ENCODE measurements at regions not wholly inside any gene's neighbourhood (a gene's known extent, or its start where the extent isn't known, plus 50 kb on each side); places are given as distances from the start of the nearest gene placed in this dataset.

DNA sequence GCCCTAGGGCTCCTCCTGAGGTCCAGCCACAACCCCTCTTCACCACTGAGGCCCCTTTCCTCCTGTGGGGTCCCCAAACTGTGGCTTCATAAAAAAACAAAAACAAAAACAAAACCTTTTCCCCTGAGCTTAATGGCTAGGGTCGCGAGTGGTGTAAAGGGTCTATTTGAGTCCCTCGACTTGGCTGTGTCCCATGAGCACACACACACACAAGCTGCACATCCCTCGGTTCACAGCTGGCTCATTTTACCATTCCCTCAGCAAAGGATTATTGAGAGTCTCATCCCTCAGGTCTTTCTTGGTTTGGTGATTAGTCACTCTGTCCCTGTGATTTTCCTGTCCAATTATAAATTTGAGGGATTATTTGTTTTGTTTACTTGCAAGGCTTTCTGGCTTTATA lies 206.1 kb upstream of the SASH1 start:
- ATAC-seq (no peak), DNase-seq (no peak)
- no peaks in the 10 kb centered on the region for H3K36me3 ChIP-seq (ENCODE audit: control insufficient read depth in 2 of 3, insufficient read depth in 3 of 3, low read length in 3 of 3)
- H3K27ac Mint-ChIP-seq = no peak overlapping the region
- peaks cover 0 to 7% (median 0%) of the 10 kb centered on the region in 3 experiments for H3K9me3 ChIP-seq (ENCODE audit: control insufficient read depth in 2 of 3, low read length in 3 of 3)
- peaks cover 0 to 18% (median 4%) of the 10 kb centered on the region in 11 donors for H3K9me3 Mint-ChIP-seq
- no peaks in the 10 kb centered on the region for H3K4me1 ChIP-seq (ENCODE audit: control insufficient read depth in 2 of 2, insufficient read depth in 2 of 2, low read length in 2 of 2)
- POLR2A ChIA-PET = no interaction called here
- no peak overlapping the region for H3K4me3 ChIP-seq (ENCODE audit: low read length)
- no peak overlapping the region for H3K4me3 Mint-ChIP-seq
- no peaks in the 10 kb centered on the region for H3K36me3 Mint-ChIP-seq
- H3K4me1 Mint-ChIP-seq = peaks cover 0 to 12% (median 8%) of the 10 kb centered on the region in 7 donors
- no peaks in the 10 kb centered on the region for H3K27me3 ChIP-seq (ENCODE audit: control insufficient read depth in 2 of 2, insufficient read depth in 2 of 2, low read length in 2 of 2)
- CTCF ChIA-PET = no interaction called here
- peaks cover 0 to 10% (median 5%) of the 10 kb centered on the region in 5 donors for H3K27me3 Mint-ChIP-seq
- intact Hi-C loops (cut with micrococcal nuclease) = no loop called here
- no peak overlapping the region for H3K27ac ChIP-seq (ENCODE audit: low read depth, low read length)

GRCh38 chr6:148137652-148138051 lies 205.0 kb upstream of the SASH1 start:
- Mint-ChIP-seq H3K9me3 (peaks cover 0 to 18% (median 4%) of the 10 kb centered on the region in 11 donors), H3K4me1 (peaks cover 0 to 12% (median 8%) of the 10 kb centered on the region in 7 donors), H3K4me3 (no peak overlapping the region), H3K27ac (no peak overlapping the region), H3K27me3 (peaks cover 0 to 10% (median 5%) of the 10 kb centered on the region in 5 donors), H3K36me3 (no peaks in the 10 kb centered on the region)
- ChIA-PET CTCF (interaction anchor here (1.5 kb wide), 1 partner anchor 28 kb away, joined by 4 read pairs; no protein-coding TSS in a partner anchor), POLR2A (no interaction called here)
- Histone ChIP-seq H3K27ac (ENCODE audit: low read depth, low read length) (no peak overlapping the region), H3K4me3 (ENCODE audit: low read length) (no peak overlapping the region), H3K36me3 (ENCODE audit: control insufficient read depth in 2 of 3, insufficient read depth in 3 of 3, low read length in 3 of 3) (no peaks in the 10 kb centered on the region), H3K27me3 (ENCODE audit: control insufficient read depth in 2 of 2, insufficient read depth in 2 of 2, low read length in 2 of 2) (no peaks in the 10 kb centered on the region), H3K9me3 (ENCODE audit: control insufficient read depth in 2 of 3, low read length in 3 of 3) (peaks cover 0 to 7% (median 0%) of the 10 kb centered on the region in 3 experiments), H3K4me1 (ENCODE audit: control insufficient read depth in 2 of 2, insufficient read depth in 2 of 2, low read length in 2 of 2) (no peaks in the 10 kb centered on the region)
- DNase-seq (no peak), ATAC-seq (no peak)
- intact Hi-C loops (cut with micrococcal nuclease) = no loop called here

DNA sequence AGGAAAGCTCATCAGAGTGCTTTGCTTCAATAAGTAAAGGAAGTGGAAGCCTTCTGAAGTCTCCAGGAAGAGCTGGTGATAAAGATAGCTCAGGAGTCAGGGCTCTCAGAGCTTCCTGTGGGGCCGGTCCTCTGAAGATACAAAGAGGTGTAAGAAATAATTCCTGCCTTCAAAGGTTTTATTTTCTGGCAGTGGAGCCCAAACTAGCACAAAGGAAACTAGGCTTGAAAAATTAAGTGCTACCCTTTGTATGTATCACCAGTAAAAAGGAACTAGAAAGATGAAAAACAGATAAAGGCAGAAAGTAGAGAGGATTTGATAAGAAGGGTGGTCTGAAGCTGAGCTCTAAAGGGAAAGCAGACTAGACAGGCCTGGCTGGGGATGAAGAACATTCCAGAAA lies 204.1 kb upstream of the SASH1 start:
- H3K9me3 Mint-ChIP-seq = peaks cover 0 to 18% (median 4%) of the 10 kb centered on the region in 11 donors
- peaks cover 0 to 7% (median 0%) of the 10 kb centered on the region in 3 experiments for H3K9me3 ChIP-seq (ENCODE audit: control insufficient read depth in 2 of 3, low read length in 3 of 3)
- H3K4me1 ChIP-seq (ENCODE audit: control insufficient read depth in 2 of 2, insufficient read depth in 2 of 2, low read length in 2 of 2) = no peaks in the 10 kb centered on the region
- H3K36me3 ChIP-seq (ENCODE audit: control insufficient read depth in 2 of 3, insufficient read depth in 3 of 3, low read length in 3 of 3) = no peaks in the 10 kb centered on the region
- H3K36me3 Mint-ChIP-seq = no peaks in the 10 kb centered on the region
- CTCF ChIA-PET = interaction anchor here (1.5 kb wide), 1 partner anchor 27 kb away, joined by 4 read pairs; no protein-coding TSS in a partner anchor
- POLR2A ChIA-PET = no interaction called here
- no peak overlapping the region for H3K27ac Mint-ChIP-seq
- no peak overlapping the region for H3K4me3 Mint-ChIP-seq
- DNase-seq (no peak), ATAC-seq (no peak)
- no peak overlapping the region for H3K27ac ChIP-seq (ENCODE audit: low read depth, low read length)
- H3K4me1 Mint-ChIP-seq = peaks cover 0 to 12% (median 8%) of the 10 kb centered on the region in 7 donors
- peaks cover 4 to 17% (median 8%) of the 10 kb centered on the region in 5 donors for H3K27me3 Mint-ChIP-seq
- H3K27me3 ChIP-seq (ENCODE audit: control insufficient read depth in 2 of 2, insufficient read depth in 2 of 2, low read length in 2 of 2) = no peaks in the 10 kb centered on the region
- intact Hi-C loops (cut with micrococcal nuclease) = no loop called here
- H3K4me3 ChIP-seq (ENCODE audit: low read length) = no peak overlapping the region

DNA sequence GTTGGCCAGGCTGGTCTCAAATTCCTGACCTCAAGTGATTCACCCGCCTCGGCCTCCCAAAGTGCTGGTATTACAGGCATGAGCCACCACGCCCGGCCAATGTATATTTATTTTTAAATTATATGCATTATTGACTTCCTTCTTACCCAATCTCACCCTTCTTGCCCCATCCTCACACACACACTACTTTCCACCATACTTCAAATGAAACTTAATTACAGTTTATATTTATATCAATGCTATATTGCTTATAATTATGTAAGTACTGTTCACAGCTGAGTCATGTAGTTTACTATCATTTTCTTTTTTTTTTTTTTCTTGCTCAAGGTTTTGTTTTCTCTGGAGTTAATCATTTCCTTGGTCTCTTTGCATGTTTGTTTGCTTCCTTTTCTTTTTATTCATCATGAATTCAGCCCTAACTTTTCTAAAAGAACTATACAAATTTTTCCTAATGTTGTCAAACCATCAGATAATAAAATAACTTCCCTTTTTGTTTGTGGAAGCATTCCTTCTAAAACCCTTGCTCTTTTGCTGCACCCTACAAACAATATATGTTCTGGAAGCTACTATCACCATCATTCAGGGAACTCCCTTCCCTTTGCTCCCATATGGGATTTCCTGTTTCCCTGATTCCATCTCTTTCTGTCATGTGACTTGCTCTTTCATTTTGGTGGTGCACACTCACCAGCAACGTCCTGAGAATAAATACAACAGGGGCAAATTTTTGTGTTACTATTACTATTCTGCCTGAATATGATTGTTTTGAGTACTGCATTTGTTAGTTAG lies 201.7 kb upstream of the SASH1 start:
- Histone ChIP-seq H3K27ac (ENCODE audit: low read depth, low read length) (no peak overlapping the region), H3K27me3 (ENCODE audit: control insufficient read depth in 2 of 2, insufficient read depth in 2 of 2, low read length in 2 of 2) (no peaks in the 10 kb centered on the region), H3K9me3 (ENCODE audit: control insufficient read depth in 2 of 3, low read length in 3 of 3) (peaks cover 0 to 7% (median 0%) of the 10 kb centered on the region in 3 experiments), H3K36me3 (ENCODE audit: control insufficient read depth in 2 of 3, insufficient read depth in 3 of 3, low read length in 3 of 3) (no peaks in the 10 kb centered on the region), H3K4me1 (ENCODE audit: control insufficient read depth in 2 of 2, insufficient read depth in 2 of 2, low read length in 2 of 2) (no peaks in the 10 kb centered on the region), H3K4me3 (ENCODE audit: low read length) (no peak overlapping the region)
- ChIA-PET CTCF (interaction anchor here (1.0 to 1.2 kb wide), 2 partner anchors 25 to 36 kb away, joined by 3 read pairs; no protein-coding TSS in a partner anchor), POLR2A (no interaction called here)
- no peak for DNase-seq
- no peak for ATAC-seq
- Mint-ChIP-seq H3K4me3 (no peak overlapping the region), H3K27me3 (peaks cover 2 to 13% (median 9%) of the 10 kb centered on the region in 5 donors), H3K36me3 (no peaks in the 10 kb centered on the region), H3K27ac (no peak overlapping the region), H3K4me1 (peaks cover 0 to 12% (median 8%) of the 10 kb centered on the region in 7 donors), H3K9me3 (peaks cover 0 to 18% (median 4%) of the 10 kb centered on the region in 11 donors)
- intact Hi-C loops (cut with micrococcal nuclease) = no loop called here

DNA sequence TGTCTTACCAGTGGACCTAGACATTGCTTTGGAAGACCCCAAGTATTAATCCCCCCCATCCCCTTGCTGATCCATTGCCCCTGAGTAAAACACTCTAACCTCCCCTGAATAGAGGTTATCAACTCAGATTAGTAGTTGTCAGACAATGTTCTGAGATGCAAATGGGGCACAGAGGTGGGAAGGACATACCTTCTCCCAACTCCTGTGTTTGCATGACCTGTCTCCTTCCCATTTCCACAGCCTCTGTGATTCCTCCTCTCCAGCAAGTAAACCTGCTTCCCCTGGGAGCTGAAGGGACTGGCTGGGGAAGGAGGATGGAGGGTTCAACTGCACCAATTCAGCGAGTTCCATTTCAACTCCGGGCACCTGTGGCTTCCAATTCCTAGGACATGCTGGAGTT lies 199.8 kb upstream of the SASH1 start:
- CTCF ChIA-PET = no interaction called here
- H3K4me1 Mint-ChIP-seq = peaks cover 2 to 20% (median 16%) of the 10 kb centered on the region in 7 donors
- H3K4me3 Mint-ChIP-seq = no peak overlapping the region
- intact Hi-C loops (cut with micrococcal nuclease) = no loop called here
- Histone ChIP-seq H3K36me3 (ENCODE audit: control insufficient read depth in 2 of 3, insufficient read depth in 3 of 3, low read length in 3 of 3) (no peaks in the 10 kb centered on the region), H3K27ac (ENCODE audit: low read depth, low read length) (no peak overlapping the region), H3K27me3 (ENCODE audit: control insufficient read depth in 2 of 2, insufficient read depth in 2 of 2, low read length in 2 of 2) (no peaks in the 10 kb centered on the region), H3K4me1 (ENCODE audit: control insufficient read depth in 2 of 2, insufficient read depth in 2 of 2, low read length in 2 of 2) (no peaks in the 10 kb centered on the region), H3K9me3 (ENCODE audit: control insufficient read depth in 2 of 3, low read length in 3 of 3) (no peaks in the 10 kb centered on the region), H3K4me3 (ENCODE audit: low read length) (no peak overlapping the region)
- H3K27ac Mint-ChIP-seq = no peak overlapping the region
- peaks cover 2 to 13% (median 9%) of the 10 kb centered on the region in 5 donors for H3K27me3 Mint-ChIP-seq
- POLR2A ChIA-PET = no interaction called here
- ATAC-seq = no peak
- H3K9me3 Mint-ChIP-seq = peaks cover 0 to 11% (median under 1%) of the 10 kb centered on the region in 11 donors
- H3K36me3 Mint-ChIP-seq = no peaks in the 10 kb centered on the region
- no peak for DNase-seq

- ChIA-PET CTCF (no interaction called here), POLR2A (no interaction called here)
- H3K4me3 Mint-ChIP-seq = no peak overlapping the region
- Histone ChIP-seq H3K36me3 (ENCODE audit: control insufficient read depth in 2 of 3, insufficient read depth in 3 of 3, low read length in 3 of 3) (no peaks in the 10 kb centered on the region), H3K4me1 (ENCODE audit: control insufficient read depth in 2 of 2, insufficient read depth in 2 of 2, low read length in 2 of 2) (no peaks in the 10 kb centered on the region), H3K9me3 (ENCODE audit: control insufficient read depth in 2 of 3, low read length in 3 of 3) (no peaks in the 10 kb centered on the region), H3K27ac (ENCODE audit: low read depth, low read length) (no peak overlapping the region), H3K4me3 (ENCODE audit: low read length) (no peak overlapping the region), H3K27me3 (ENCODE audit: control insufficient read depth in 2 of 2, insufficient read depth in 2 of 2, low read length in 2 of 2) (no peaks in the 10 kb centered on the region)
- H3K27me3 Mint-ChIP-seq = peaks cover 2 to 13% (median 9%) of the 10 kb centered on the region in 5 donors
- H3K36me3 Mint-ChIP-seq = no peaks in the 10 kb centered on the region
- intact Hi-C loops (cut with micrococcal nuclease) = no loop called here
- DNase-seq (no peak), ATAC-seq (no peak)
- H3K9me3 Mint-ChIP-seq = peaks cover 0 to 8% (median 0%) of the 10 kb centered on the region in 11 donors
- H3K4me1 Mint-ChIP-seq = peaks cover under 1 to 13% (median 9%) of the 10 kb centered on the region in 7 donors
- H3K27ac Mint-ChIP-seq = no peak overlapping the region
Observed at GRCh38 chr6:148143771-148144170, 198.9 kb upstream of the SASH1 start.

Measured in naive thymus-derived CD4-positive, alpha-beta T cell (primary cell).